DMS 273 (cell line): ENCODE measurements at regions not wholly inside any gene's neighbourhood (a gene's known extent, or its start where the extent isn't known, plus 50 kb on each side); places are given as distances from the start of the nearest gene placed in this dataset.

Experiments
- DNase-seq: peaks from one replicate; lab custom pipeline; 2025; ENCODE audit not compliant: unreplicated experiment; lab: John Stamatoyannopoulos, UW

DNA sequence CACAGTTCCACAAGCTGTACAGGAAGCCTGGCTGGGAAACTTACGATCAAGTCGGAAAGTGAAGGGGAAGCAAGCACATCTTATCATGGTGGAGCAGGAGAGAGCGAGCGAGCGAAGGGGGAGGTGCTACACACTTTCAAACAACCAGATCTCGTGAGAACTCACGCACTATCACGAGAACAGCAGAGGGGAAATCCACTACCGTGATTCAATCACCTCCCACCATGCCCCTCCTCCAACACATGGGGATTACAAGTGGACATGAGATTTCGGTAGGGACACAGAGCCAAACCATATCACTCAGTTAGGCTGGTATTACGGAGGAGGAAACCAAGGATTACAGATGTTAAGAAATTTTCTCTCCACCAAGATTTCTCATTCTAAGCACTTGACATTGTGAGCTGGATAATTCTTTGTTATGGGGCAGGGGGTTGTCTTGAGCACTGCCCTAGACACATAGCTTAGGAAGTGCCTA, 262.0 kb upstream of the G2E3 start:
- DNase-seq, result no peak

DNA sequence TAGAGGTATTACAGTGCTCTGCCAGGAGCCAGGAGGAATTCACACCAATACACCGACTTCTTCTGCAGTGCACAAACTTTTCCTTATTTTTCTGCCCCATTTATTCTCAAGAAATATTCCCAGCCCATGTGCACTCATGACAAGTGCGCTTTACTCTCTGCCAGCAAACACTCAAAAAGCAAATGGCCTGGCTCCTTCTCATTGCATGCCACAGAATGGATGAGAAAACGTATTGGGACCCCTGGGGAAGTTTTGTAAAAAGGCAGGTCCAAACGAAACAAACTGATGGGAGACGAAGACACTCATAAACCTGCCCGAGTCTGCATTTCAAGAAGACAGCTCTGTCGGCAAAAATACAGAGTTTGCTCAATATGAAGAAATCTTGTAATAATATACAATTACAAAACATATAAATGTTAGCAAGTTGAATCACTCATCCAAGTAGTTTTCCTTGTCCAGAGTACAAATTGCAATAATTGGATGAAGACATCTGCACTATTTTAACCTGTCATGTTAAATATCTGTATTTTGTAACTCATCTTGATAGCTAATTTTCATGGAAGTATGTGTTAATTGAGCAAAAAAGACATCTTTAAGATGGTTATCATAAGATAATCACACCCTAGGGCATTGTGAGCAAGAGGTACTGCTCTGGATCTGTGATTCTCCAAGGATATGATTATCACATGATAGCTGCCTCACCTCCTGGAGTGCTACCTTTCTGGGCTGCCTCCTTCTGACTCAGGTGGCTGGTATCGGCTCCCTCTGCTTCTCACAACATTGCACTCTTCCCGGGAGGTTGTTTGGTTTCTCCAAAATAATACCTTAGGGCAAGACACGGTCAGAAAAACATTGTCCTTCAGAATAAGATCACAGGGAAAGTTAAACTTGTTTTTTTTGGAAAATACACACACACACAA, 260.8 kb upstream of the G2E3 start:
- no peak for DNase-seq

DNA sequence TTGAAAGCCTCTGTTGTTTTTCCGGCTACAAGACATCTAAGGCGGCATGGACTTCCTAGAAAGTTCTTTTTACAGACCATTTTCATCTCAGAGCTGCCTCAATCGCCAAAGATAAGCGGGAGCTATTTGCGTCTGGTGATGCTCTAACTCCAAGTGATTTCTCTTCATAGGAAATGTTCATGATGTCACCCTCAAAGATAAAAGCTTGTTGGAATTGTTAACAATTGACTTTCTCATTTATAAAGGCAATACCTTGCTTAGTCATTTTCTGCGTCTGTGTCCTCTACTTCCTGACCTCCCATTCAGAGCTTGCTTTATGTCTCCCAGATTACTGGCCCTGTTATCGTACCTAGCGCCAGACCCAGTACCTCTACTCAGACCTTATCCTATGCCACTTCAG, 259.0 kb upstream of the G2E3 start:
- no peak for DNase-seq

GRCh38 chr14:30303350-30303749, 255.6 kb upstream of the G2E3 start:
- DNase-seq, result no peak

GRCh38 chr14:30305346-30305745, 253.6 kb upstream of the G2E3 start:
- DNase-seq, result no peak

DNA sequence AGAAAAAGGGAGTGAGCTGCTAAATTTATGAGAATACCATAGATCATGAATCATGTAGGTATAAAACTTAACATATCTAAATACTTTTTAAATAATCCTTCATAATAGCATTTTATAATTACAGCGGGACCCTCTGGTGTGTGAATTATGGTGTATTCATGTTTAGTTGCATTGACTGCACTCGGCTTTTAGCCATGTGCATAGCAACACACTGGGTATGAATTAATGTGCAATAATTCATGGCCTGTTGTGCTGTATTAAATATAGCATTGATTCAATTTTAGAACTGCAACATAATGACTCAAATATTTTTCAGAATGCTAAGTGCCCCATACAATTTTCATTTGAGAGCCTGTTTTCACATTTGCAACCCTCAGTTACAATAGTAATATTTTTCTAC, 249.6 kb upstream of the G2E3 start:
- no peak for DNase-seq

DNA sequence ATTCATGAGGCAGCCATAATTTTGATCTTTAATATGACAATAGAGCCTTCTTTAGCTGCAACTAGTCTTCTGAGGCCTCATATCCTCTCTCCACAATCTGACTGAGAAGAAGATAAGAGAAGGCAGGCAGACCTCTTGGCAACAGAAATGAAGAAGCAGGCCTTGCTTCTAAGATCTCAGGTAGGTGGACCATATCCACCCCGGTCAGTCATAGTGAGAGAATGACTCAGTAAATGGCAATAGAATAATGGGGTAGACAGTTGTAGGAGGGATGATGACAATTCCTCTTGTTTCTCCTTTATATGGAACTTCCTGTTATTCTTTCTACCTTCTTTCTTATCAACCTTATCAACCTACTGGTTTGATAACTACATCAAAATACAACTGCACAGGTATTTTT, 246.7 kb upstream of the G2E3 start:
- no peak for DNase-seq

DNA sequence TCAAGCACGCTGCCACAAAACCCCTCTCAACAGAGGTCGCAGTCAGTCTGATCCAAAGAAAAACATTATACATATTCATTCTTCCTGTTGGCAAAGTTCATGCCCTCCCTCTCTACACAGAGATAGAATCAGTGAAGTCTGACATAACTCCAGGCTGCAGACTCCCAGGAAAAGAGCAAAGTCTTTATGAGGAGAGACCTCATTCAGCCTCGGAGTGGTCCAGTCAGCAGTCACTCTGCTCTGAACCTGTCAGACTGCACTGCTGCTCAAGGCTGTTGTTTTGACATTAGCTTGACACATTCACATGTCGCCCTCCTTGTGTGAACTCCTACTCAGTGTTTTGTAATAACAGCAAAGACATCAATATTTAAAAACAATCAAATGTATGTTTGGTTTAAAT, 241.2 kb upstream of the G2E3 start:
- DNase-seq, result no peak

DNA sequence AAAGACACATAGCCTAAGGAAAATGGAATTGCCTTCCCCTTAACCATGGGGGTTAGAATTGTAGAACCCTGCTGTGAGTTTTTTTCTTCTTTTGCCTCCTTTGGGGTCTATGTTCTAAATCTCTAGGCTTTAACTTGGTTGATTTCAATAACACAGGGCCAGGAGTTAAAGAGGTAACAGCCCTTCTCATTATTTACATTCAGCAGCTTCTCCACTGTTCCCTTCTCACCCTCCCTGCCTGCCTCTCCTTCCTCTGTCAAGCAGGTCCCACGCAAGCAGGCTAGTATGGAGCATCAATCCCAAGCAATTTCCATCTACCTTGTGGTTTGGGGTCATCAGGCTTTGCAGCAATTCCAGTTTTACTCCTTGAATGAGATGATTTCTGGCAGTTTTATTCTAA, 236.1 kb upstream of the G2E3 start:
- no peak for DNase-seq

- no peak for DNase-seq
These were observed 228.9 kb upstream of the G2E3 start for GRCh38 chr14:30330033-30330432.

GRCh38 chr14:30330445-30330844, 228.5 kb upstream of the G2E3 start:
- DNase-seq, result peak; percentile 16

DNA sequence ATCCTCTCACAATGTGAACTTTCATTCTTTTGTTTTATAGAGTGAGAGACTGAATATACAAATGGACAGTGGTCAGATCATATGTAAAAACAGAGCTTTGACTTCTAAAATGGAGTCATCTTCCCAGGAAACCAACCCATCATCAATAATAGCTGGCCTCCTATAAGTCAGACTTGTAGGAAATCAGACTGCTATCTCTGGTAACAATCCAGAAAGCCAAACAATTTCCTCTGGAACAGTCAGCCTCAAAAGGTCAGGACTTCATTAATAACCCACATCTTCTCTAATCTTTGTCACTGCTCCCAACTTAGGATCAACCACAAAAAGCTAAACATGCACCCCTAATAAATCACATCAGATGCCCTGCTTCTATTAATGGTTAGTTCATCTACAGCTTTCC, 227.9 kb upstream of the G2E3 start:
- DNase-seq, result no peak

- no peak for DNase-seq
These were observed 226.6 kb upstream of the G2E3 start for GRCh38 chr14:30332374-30332773.

- DNase-seq, result no peak
These were observed 225.0 kb upstream of the G2E3 start for GRCh38 chr14:30333934-30334333.

- no peak for DNase-seq
These were observed 221.5 kb upstream of the G2E3 start for GRCh38 chr14:30337456-30337855.

- DNase-seq, result no peak
These were observed 219.6 kb upstream of the G2E3 start for GRCh38 chr14:30339311-30339901.

DNA sequence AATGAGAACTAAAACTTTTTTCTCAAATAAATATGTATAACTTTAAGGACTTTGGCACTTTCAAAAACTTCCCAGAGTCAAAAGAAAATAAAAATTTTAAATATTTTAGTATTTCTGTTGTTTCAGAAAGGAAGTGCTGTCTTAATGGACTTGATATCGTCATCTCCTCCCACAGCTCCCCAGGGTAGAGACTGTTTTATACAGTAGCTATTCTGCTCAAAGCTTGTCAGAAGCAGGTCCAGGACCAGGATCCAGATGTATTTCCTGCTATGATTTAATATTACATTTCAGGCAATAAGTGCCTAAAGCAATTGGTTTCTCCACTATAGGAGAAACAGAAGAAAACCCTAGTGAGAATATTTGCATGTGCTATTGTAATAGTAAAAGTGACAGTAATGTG, 218.5 kb upstream of the G2E3 start:
- no peak for DNase-seq

DNA sequence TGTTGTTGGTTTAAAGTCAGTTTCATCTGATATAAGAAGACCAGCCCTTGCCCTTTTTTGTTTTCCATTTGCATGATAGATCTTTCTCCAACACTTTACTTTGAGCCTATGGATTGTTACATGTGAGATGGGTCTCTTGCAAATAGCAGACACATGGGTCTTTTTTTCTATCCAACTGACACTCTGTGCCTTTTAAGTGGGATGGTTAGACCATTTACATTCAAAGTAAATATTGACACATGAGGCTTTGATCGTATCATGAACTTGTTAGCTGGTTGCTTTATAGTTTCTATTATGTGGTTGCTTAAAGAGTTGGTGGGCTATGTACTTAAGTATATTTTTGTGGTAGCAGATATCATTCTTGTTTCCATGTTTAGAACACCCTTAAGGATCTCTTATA, 213.4 kb upstream of the G2E3 start:
- DNase-seq, result no peak

DNA sequence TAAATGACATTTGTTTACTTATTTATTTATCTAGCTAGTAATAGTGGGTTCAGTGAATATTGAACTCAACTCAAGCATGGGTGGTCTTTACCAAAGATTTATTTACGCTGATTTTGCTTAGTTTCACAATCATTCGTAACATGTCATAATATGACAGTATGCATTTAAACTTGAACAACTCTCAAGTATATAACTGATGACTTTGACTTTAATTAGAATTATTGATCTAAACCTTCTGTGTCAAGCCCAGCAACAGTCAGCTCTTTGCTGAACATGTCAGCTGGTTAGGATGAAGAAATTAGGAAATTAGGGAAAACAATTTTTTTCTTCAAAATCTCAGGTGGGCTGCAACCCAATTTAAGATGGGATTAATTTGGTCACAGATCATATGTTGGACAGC, 210.5 kb upstream of the G2E3 start:
- DNase-seq, result no peak

- no peak for DNase-seq
These were observed 209.4 kb upstream of the G2E3 start for GRCh38 chr14:30349520-30349919.

GRCh38 chr14:30354439-30354838, 204.5 kb upstream of the G2E3 start:
- DNase-seq, result no peak

DNA sequence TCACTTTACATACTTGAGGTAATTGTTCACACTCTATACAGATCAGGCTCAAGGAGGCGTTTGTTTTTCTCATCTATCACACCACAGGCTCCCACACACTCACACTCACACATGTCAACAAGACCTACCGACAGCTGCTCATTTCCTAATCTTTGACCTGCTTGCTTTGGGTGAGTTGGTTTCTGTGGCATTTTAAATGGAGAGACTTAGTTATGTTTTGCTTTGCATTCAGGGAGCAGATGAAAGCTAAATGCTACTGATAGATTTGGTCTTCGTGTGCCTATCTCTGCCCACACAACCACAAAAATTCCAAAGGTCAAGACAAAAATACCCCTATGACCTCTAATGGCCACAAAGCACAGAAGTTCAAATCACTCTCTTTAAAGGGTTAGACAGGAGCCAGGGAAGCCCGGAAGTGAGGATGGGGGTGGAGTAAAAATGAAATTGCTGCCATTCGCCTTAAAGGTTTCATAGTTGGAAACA, 203.5 kb upstream of the G2E3 start:
- no peak for DNase-seq
